Astrocyte of the spinal cord (primary cell): ENCODE measurements at regions not wholly inside any gene's neighbourhood (a gene's known extent, or its start where the extent isn't known, plus 50 kb on each side); places are given as distances from the start of the nearest gene placed in this dataset.

Source experiments
- DNase-seq: peaks from one replicate; pipeline ENCODE4 v3.0.0; 2011; ENCODE audit warnings: low read depth, low spot score
- H3K4me3 ChIP-seq: 2 replicates; pipeline ENCODE4 v1.5.1; 2011; ENCODE audit warnings: low read depth, mild to moderate bottlenecking, low read length, moderate library complexity
- CTCF ChIP-seq: IDR thresholded peaks from 2 replicates; pipeline ENCODE4 v1.5.1; 2012; ENCODE audit warnings: low read depth, mild to moderate bottlenecking, low read length, inconsistent platforms
- in situ Hi-C: cut with HindIII; loops from 2 replicates; pipeline ENCODE4 v1.10.0; 2017; ENCODE audit warnings: low sequenced_read_pairs

- no peak for TF ChIP-seq CTCF
- DNase-seq: no peak
- in situ Hi-C loops: no loop called here
Measured at GRCh38 chr4:176593943-176594342, 198.8 kb downstream of the VEGFC start.

GRCh38 chr4:176595257-176595656, 197.5 kb downstream of the VEGFC start:
- TF ChIP-seq CTCF: no peak
- in situ Hi-C loops: no loop called here
- H3K4me3 ChIP-seq: no peak overlapping the region
- no peak for DNase-seq

More at GRCh38 chr4:176593943-176594342, 198.8 kb downstream of the VEGFC start:
- no peak overlapping the region for H3K4me3 ChIP-seq

- H3K4me3 ChIP-seq: no peak overlapping the region
- in situ Hi-C loops: no loop called here
- DNase-seq: peak; percentile 42
- no peak for TF ChIP-seq CTCF
Measured at GRCh38 chr4:176601124-176601523, 191.6 kb downstream of the VEGFC start.

- H3K4me3 ChIP-seq: no peak overlapping the region
- in situ Hi-C loops: no loop called here
- no peak for TF ChIP-seq CTCF
- no peak for DNase-seq
Measured at GRCh38 chr4:176607807-176608206, 184.9 kb downstream of the VEGFC start.

- H3K4me3 ChIP-seq: no peak overlapping the region
- no peak for DNase-seq
- no peak for TF ChIP-seq CTCF
- in situ Hi-C loops: no loop called here
Measured at GRCh38 chr4:176608346-176608745, 184.4 kb downstream of the VEGFC start.

- in situ Hi-C loops: no loop called here
- TF ChIP-seq CTCF: no peak
- no peak overlapping the region for H3K4me3 ChIP-seq
- DNase-seq: no peak
Measured at GRCh38 chr4:176610594-176610993, 182.1 kb downstream of the VEGFC start.

GRCh38 chr4:176611381-176611780, 181.3 kb downstream of the VEGFC start:
- in situ Hi-C loops: no loop called here
- no peak for DNase-seq
- TF ChIP-seq CTCF: no peak
- no peak overlapping the region for H3K4me3 ChIP-seq
